GM12865 (cell line): ENCODE measurements at regions not wholly inside any gene's neighbourhood (a gene's known extent, or its start where the extent isn't known, plus 50 kb on each side); places are given as distances from the start of the nearest gene placed in this dataset.

Experiments used
- DNase-seq: peaks from one replicate; pipeline ENCODE4 v3.0.0; 2010; ENCODE audit warnings: low read depth
- H3K4me3 ChIP-seq: 2 replicates; pipeline ENCODE4 v1.5.1; 2011; ENCODE audit warnings: mild to moderate bottlenecking, low read depth, low read length, control low read depth
- CTCF ChIP-seq: IDR thresholded peaks from 2 replicates; pipeline ENCODE4 v1.5.1; 2011; ENCODE audit warnings: low read length, control low read depth, low read depth, inconsistent platforms; ENCODE audit not compliant: insufficient read depth; ENCODE audit errors: missing control alignments

- no peak overlapping the region for H3K4me3 ChIP-seq
- no peak for TF ChIP-seq CTCF
- no peak for DNase-seq
These were observed 1629.3 kb downstream of the MRPL39 start for GRCh38 chr21:23977971-23978370.

GRCh38 chr21:23968722-23969647, 1638.3 kb downstream of the MRPL39 start:
- peak; percentile 74 for DNase-seq
- H3K4me3 ChIP-seq: no peak overlapping the region
- peak; percentile 70 for TF ChIP-seq CTCF

GRCh38 chr21:23968008-23968407, 1639.3 kb downstream of the MRPL39 start:
- TF ChIP-seq CTCF: no peak
- DNase-seq: no peak
- H3K4me3 ChIP-seq: no peak overlapping the region

GRCh38 chr21:23963454-23963853, 1643.8 kb downstream of the MRPL39 start:
- no peak for TF ChIP-seq CTCF
- DNase-seq: no peak
- no peak overlapping the region for H3K4me3 ChIP-seq

- no peak for TF ChIP-seq CTCF
- no peak for DNase-seq
- H3K4me3 ChIP-seq: no peak overlapping the region
These were observed 1646.5 kb downstream of the MRPL39 start for GRCh38 chr21:23960769-23961168.

- TF ChIP-seq CTCF: no peak
- no peak overlapping the region for H3K4me3 ChIP-seq
- DNase-seq: no peak
These were observed 1652.0 kb downstream of the MRPL39 start for GRCh38 chr21:23955135-23955843.

GRCh38 chr21:23952269-23952668, 1655.0 kb downstream of the MRPL39 start:
- no peak for TF ChIP-seq CTCF
- DNase-seq: no peak
- no peak overlapping the region for H3K4me3 ChIP-seq
